PC-3 (cell line): ENCODE measurements at regions not wholly inside any gene's neighbourhood (a gene's known extent, or its start where the extent isn't known, plus 50 kb on each side); places are given as distances from the start of the nearest gene placed in this dataset.

Experiments
- EZH2 ChIP-seq: fragments of 300-600 bp; sonication (generic); IDR thresholded peaks from one replicate; pipeline ENCODE4 v1.6.1; 2017; ENCODE audit warnings: antibody characterized with exemption, mild to moderate bottlenecking, low read length; ENCODE audit not compliant: unreplicated experiment
- TF ChIP-seq, protein P1 (sequence below): fragments of 300-600 bp; sonication (generic); conservative IDR thresholded peaks from 2 replicates; pipeline ENCODE4 v1.5.1; 2017; ENCODE audit warnings: antibody characterized with exemption, low read depth, mild to moderate bottlenecking, low read length

DNA sequence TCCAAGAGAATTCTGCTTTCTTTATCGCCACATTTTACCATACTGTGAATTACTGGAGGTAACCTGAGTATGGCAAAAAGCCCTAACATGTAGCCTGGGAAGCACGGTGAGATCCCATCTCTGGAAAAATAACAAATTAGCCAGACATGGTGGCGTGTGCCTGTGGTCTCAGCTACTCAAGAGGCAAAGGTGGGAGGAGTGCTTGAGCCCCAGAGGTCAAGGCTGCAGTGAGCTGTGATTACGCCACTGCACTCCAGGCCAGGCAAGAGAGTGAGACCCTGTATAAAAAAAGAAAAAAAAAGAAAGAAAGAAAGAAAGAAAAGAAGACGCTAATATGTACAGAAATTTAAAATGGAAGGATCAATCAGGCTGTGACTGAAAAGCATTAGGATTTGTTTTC lies 57.7 kb upstream of the SESTD1 start:
- TF ChIP-seq, protein P1, sequence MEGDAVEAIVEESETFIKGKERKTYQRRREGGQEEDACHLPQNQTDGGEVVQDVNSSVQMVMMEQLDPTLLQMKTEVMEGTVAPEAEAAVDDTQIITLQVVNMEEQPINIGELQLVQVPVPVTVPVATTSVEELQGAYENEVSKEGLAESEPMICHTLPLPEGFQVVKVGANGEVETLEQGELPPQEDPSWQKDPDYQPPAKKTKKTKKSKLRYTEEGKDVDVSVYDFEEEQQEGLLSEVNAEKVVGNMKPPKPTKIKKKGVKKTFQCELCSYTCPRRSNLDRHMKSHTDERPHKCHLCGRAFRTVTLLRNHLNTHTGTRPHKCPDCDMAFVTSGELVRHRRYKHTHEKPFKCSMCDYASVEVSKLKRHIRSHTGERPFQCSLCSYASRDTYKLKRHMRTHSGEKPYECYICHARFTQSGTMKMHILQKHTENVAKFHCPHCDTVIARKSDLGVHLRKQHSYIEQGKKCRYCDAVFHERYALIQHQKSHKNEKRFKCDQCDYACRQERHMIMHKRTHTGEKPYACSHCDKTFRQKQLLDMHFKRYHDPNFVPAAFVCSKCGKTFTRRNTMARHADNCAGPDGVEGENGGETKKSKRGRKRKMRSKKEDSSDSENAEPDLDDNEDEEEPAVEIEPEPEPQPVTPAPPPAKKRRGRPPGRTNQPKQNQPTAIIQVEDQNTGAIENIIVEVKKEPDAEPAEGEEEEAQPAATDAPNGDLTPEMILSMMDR: no peak
- TF ChIP-seq EZH2: no peak
